CD8-positive, alpha-beta memory T cell (primary cell): ENCODE measurements at regions not wholly inside any gene's neighbourhood (a gene's known extent, or its start where the extent isn't known, plus 50 kb on each side); places are given as distances from the start of the nearest gene placed in this dataset.

Source experiments
- CTCF ChIA-PET: fragments of 350-600 bp; sonication (Branson Sonifier 250); formaldehyde crosslinking; loops from one replicate; lab custom pipeline; 2021; ENCODE audit warnings: antibody characterized with exemption; lab: Charles Lee
- POLR2A ChIA-PET: fragments of 350-600 bp; sonication (Branson Sonifier 250); formaldehyde crosslinking; loops from one replicate; lab custom pipeline; 2021; ENCODE audit warnings: antibody characterized with exemption; lab: Charles Lee
- DNase-seq, 5 donors: peaks; one replicate each; pipeline versions ENCODE4 v3.0.0 to v3.0.0-alpha.2; 2020 to 2022; ENCODE audit warnings: mixed read lengths in 1 of 5
- H3K27ac ChIP-seq: one replicate; pipeline ENCODE4 v1.7.0; 2013; ENCODE audit warnings: low read depth, mild to moderate bottlenecking, low read length, moderate library complexity
- H3K27me3 ChIP-seq: 2 replicates; pipeline ENCODE4 v1.7.0; 2013; ENCODE audit warnings: low read length, mild to moderate bottlenecking; ENCODE audit not compliant: insufficient read depth, poor library complexity, severe bottlenecking
- H3K36me3 ChIP-seq: 2 replicates; pipeline ENCODE4 v1.7.0; 2013; ENCODE audit warnings: mild to moderate bottlenecking, low read length, moderate library complexity; ENCODE audit not compliant: insufficient read depth
- H3K4me1 ChIP-seq: 2 replicates; pipeline ENCODE4 v1.7.0; 2013; ENCODE audit warnings: mild to moderate bottlenecking, low read length, moderate library complexity; ENCODE audit not compliant: insufficient read depth
- H3K4me3 ChIP-seq: 2 replicates; pipeline ENCODE4 v1.7.0; 2013; ENCODE audit warnings: mild to moderate bottlenecking, low read length
- H3K9me3 ChIP-seq: 2 replicates; pipeline ENCODE4 v1.7.0; 2013; ENCODE audit warnings: mild to moderate bottlenecking, low read length
- H3K27ac Mint-ChIP-seq, 8 donors: one replicate each; pipeline ENCODE4 v1.8.0; 2020 to 2021; ENCODE audit warnings: mixed read lengths in 8 of 8, mild to moderate bottlenecking in 6 of 8, inconsistent platforms in 3 of 8, moderate library complexity in 3 of 8
- H3K27me3 Mint-ChIP-seq, 2 donors: one replicate each; pipeline ENCODE4 v1.8.0; 2020 to 2021; ENCODE audit warnings: mixed read lengths in 2 of 2, mild to moderate bottlenecking in 1 of 2, moderate library complexity in 1 of 2
- H3K36me3 Mint-ChIP-seq, 3 donors: one replicate each; pipeline ENCODE4 v1.8.0; 2020 to 2021; ENCODE audit warnings: mixed read lengths in 3 of 3, inconsistent platforms in 1 of 3, mild to moderate bottlenecking in 1 of 3
- H3K4me1 Mint-ChIP-seq, 3 donors: one replicate each; pipeline ENCODE4 v1.8.0; 2020 to 2021; ENCODE audit warnings: mixed read lengths in 3 of 3, inconsistent platforms in 1 of 3, mild to moderate bottlenecking in 1 of 3
- H3K4me3 Mint-ChIP-seq, 7 donors: one replicate each; pipeline ENCODE4 v1.8.0; 2020 to 2021; ENCODE audit warnings: mixed read lengths in 7 of 7, mild to moderate bottlenecking in 6 of 7, moderate library complexity in 4 of 7, inconsistent platforms in 2 of 7
- H3K9me3 Mint-ChIP-seq, 5 donors: one replicate each; pipeline ENCODE4 v1.8.0; 2020 to 2022; ENCODE audit warnings: mixed read lengths in 5 of 5, mild to moderate bottlenecking in 3 of 5, moderate library complexity in 2 of 5, inconsistent platforms in 1 of 5

- ChIA-PET CTCF (no interaction called here), POLR2A (no interaction called here)
- Mint-ChIP-seq H3K36me3 (no peaks in the 10 kb centered on the region), H3K27me3 (no peaks in the 10 kb centered on the region), H3K4me3 (no peak overlapping the region), H3K27ac (no peak overlapping the region), H3K9me3 (peaks cover 8 to 18% (median 12%) of the 10 kb centered on the region in 5 donors), H3K4me1 (no peaks in the 10 kb centered on the region)
- H3K36me3 ChIP-seq, result no peaks in the 10 kb centered on the region
- no peaks in the 10 kb centered on the region for H3K9me3 ChIP-seq
- H3K27ac ChIP-seq, result no peak overlapping the region
- H3K4me3 ChIP-seq, result no peak overlapping the region
- no peak for DNase-seq
- no peaks in the 10 kb centered on the region for H3K27me3 ChIP-seq
- H3K4me1 ChIP-seq, result no peaks in the 10 kb centered on the region
These were observed 584.8 kb downstream of the MBD2 start for GRCh38 chr18:53639687-53640086.

- DNase-seq, result no peak
- no peaks in the 10 kb centered on the region for H3K27me3 Mint-ChIP-seq
- no peaks in the 10 kb centered on the region for H3K9me3 ChIP-seq
- ChIA-PET CTCF (no interaction called here), POLR2A (no interaction called here)
- no peaks in the 10 kb centered on the region for H3K4me1 ChIP-seq
- no peaks in the 10 kb centered on the region for H3K4me1 Mint-ChIP-seq
- H3K9me3 Mint-ChIP-seq, result peaks cover 10 to 21% (median 20%) of the 10 kb centered on the region in 5 donors
- no peak overlapping the region for H3K27ac ChIP-seq
- H3K27ac Mint-ChIP-seq, result no peak overlapping the region
- no peaks in the 10 kb centered on the region for H3K27me3 ChIP-seq
- H3K4me3 ChIP-seq, result no peak overlapping the region
- H3K36me3 Mint-ChIP-seq, result no peaks in the 10 kb centered on the region
- no peaks in the 10 kb centered on the region for H3K36me3 ChIP-seq
- H3K4me3 Mint-ChIP-seq, result no peak overlapping the region
These were observed 595.1 kb downstream of the MBD2 start for GRCh38 chr18:53629337-53629736.

- Mint-ChIP-seq H3K9me3 (peaks cover 2 to 18% (median 12%) of the 10 kb centered on the region in 5 donors), H3K4me3 (no peak overlapping the region), H3K27me3 (no peaks in the 10 kb centered on the region), H3K36me3 (no peaks in the 10 kb centered on the region), H3K27ac (no peak overlapping the region), H3K4me1 (no peaks in the 10 kb centered on the region)
- DNase-seq, result no peak
- H3K4me3 ChIP-seq, result no peak overlapping the region
- CTCF ChIA-PET, result no interaction called here
- H3K36me3 ChIP-seq, result no peaks in the 10 kb centered on the region
- no peaks in the 10 kb centered on the region for H3K9me3 ChIP-seq
- POLR2A ChIA-PET, result no interaction called here
- H3K27me3 ChIP-seq, result no peaks in the 10 kb centered on the region
- no peaks in the 10 kb centered on the region for H3K4me1 ChIP-seq
- no peak overlapping the region for H3K27ac ChIP-seq
These were observed 598.4 kb downstream of the MBD2 start for GRCh38 chr18:53625997-53626599.

GRCh38 chr18:53610957-53611356 lies 613.5 kb downstream of the MBD2 start:
- no peak for DNase-seq
- Mint-ChIP-seq H3K4me1 (no peaks in the 10 kb centered on the region), H3K4me3 (no peak overlapping the region), H3K27ac (no peak overlapping the region), H3K36me3 (no peaks in the 10 kb centered on the region), H3K27me3 (no peaks in the 10 kb centered on the region), H3K9me3 (peaks cover 0 to 15% (median 5%) of the 10 kb centered on the region in 5 donors)
- Histone ChIP-seq H3K4me3 (no peak overlapping the region), H3K9me3 (no peaks in the 10 kb centered on the region), H3K4me1 (no peaks in the 10 kb centered on the region), H3K27me3 (no peaks in the 10 kb centered on the region), H3K27ac (no peak overlapping the region), H3K36me3 (no peaks in the 10 kb centered on the region)
- ChIA-PET CTCF (no interaction called here), POLR2A (no interaction called here)

- Mint-ChIP-seq H3K4me1 (no peaks in the 10 kb centered on the region), H3K27me3 (no peaks in the 10 kb centered on the region), H3K9me3 (peaks cover 0 to 10% (median 2%) of the 10 kb centered on the region in 5 donors), H3K4me3 (no peak overlapping the region), H3K27ac (no peak overlapping the region), H3K36me3 (no peaks in the 10 kb centered on the region)
- ChIA-PET POLR2A (no interaction called here), CTCF (no interaction called here)
- H3K36me3 ChIP-seq, result no peaks in the 10 kb centered on the region
- H3K4me3 ChIP-seq, result no peak overlapping the region
- H3K27me3 ChIP-seq, result no peaks in the 10 kb centered on the region
- no peaks in the 10 kb centered on the region for H3K4me1 ChIP-seq
- H3K9me3 ChIP-seq, result no peaks in the 10 kb centered on the region
- no peak for DNase-seq
- H3K27ac ChIP-seq, result no peak overlapping the region
These were observed 617.7 kb downstream of the MBD2 start for GRCh38 chr18:53606792-53607191.

GRCh38 chr18:53605198-53605597 lies 619.3 kb downstream of the MBD2 start:
- peaks cover 0 to 7% (median 2%) of the 10 kb centered on the region in 5 donors for H3K9me3 Mint-ChIP-seq
- no peaks in the 10 kb centered on the region for H3K36me3 Mint-ChIP-seq
- H3K4me1 ChIP-seq, result no peaks in the 10 kb centered on the region
- no peak overlapping the region for H3K4me3 ChIP-seq
- no peaks in the 10 kb centered on the region for H3K27me3 ChIP-seq
- POLR2A ChIA-PET, result no interaction called here
- H3K4me3 Mint-ChIP-seq, result no peak overlapping the region
- H3K36me3 ChIP-seq, result no peaks in the 10 kb centered on the region
- H3K4me1 Mint-ChIP-seq, result no peaks in the 10 kb centered on the region
- no peak for DNase-seq
- no peaks in the 10 kb centered on the region for H3K27me3 Mint-ChIP-seq
- no peaks in the 10 kb centered on the region for H3K9me3 ChIP-seq
- CTCF ChIA-PET, result no interaction called here
- H3K27ac ChIP-seq, result no peak overlapping the region
- no peak overlapping the region for H3K27ac Mint-ChIP-seq

GRCh38 chr18:53603276-53603675 lies 621.2 kb downstream of the MBD2 start:
- POLR2A ChIA-PET, result no interaction called here
- Histone ChIP-seq H3K27ac (no peak overlapping the region), H3K9me3 (no peaks in the 10 kb centered on the region), H3K4me3 (no peak overlapping the region), H3K27me3 (no peaks in the 10 kb centered on the region), H3K36me3 (no peaks in the 10 kb centered on the region), H3K4me1 (no peaks in the 10 kb centered on the region)
- no peaks in the 10 kb centered on the region for H3K36me3 Mint-ChIP-seq
- no peaks in the 10 kb centered on the region for H3K27me3 Mint-ChIP-seq
- peaks cover 0 to 5% (median 2%) of the 10 kb centered on the region in 5 donors for H3K9me3 Mint-ChIP-seq
- no peak for DNase-seq
- CTCF ChIA-PET, result no interaction called here
- H3K4me3 Mint-ChIP-seq, result no peak overlapping the region
- H3K4me1 Mint-ChIP-seq, result no peaks in the 10 kb centered on the region
- H3K27ac Mint-ChIP-seq, result no peak overlapping the region

- no peak for DNase-seq
These were observed 623.1 kb downstream of the MBD2 start for GRCh38 chr18:53601344-53601743.

More at GRCh38 chr18:53601344-53601743, 623.1 kb downstream of the MBD2 start:
- Histone ChIP-seq H3K27ac (no peak overlapping the region), H3K4me3 (no peak overlapping the region), H3K36me3 (no peaks in the 10 kb centered on the region), H3K4me1 (no peaks in the 10 kb centered on the region), H3K9me3 (no peaks in the 10 kb centered on the region), H3K27me3 (no peaks in the 10 kb centered on the region)
- H3K4me3 Mint-ChIP-seq, result no peak overlapping the region
- no peaks in the 10 kb centered on the region for H3K36me3 Mint-ChIP-seq
- H3K27me3 Mint-ChIP-seq, result no peaks in the 10 kb centered on the region
- H3K27ac Mint-ChIP-seq, result no peak overlapping the region
- H3K9me3 Mint-ChIP-seq, result peaks cover 0 to 3% (median 2%) of the 10 kb centered on the region in 5 donors
- CTCF ChIA-PET, result no interaction called here
- POLR2A ChIA-PET, result no interaction called here
- H3K4me1 Mint-ChIP-seq, result no peaks in the 10 kb centered on the region
